ENCODE measurements at regions not wholly inside any gene's neighbourhood (a gene's known extent, or its start where the extent isn't known, plus 50 kb on each side); places are given as distances from the start of the nearest gene placed in this dataset.

GRCh38 chr1:73913025-73913424 is 285.0 kb downstream of the LRRIQ3 start:
- H3K4me3 ChIP-seq (ENCODE audit: low read depth, low read length), result no peak overlapping the region
- no peak for TF ChIP-seq CTCF (IDR thresholded peaks at IDR 0.05; ENCODE audit: low read depth, low read length, missing control alignments)
- DNase-seq (ENCODE audit: low read depth), result no peak

- TF ChIP-seq CTCF (IDR thresholded peaks at IDR 0.05; ENCODE audit: low read depth, low read length, missing control alignments), result no peak
- DNase-seq (ENCODE audit: low read depth), result no peak
- no peak overlapping the region for H3K4me3 ChIP-seq (ENCODE audit: low read depth, low read length)
Measured at GRCh38 chr1:73911849-73912248, 286.1 kb downstream of the LRRIQ3 start.

GRCh38 chr1:73910466-73910865 is 287.5 kb downstream of the LRRIQ3 start:
- DNase-seq (ENCODE audit: low read depth), result no peak
- no peak for TF ChIP-seq CTCF (IDR thresholded peaks at IDR 0.05; ENCODE audit: low read depth, low read length, missing control alignments)
- no peak overlapping the region for H3K4me3 ChIP-seq (ENCODE audit: low read depth, low read length)

GRCh38 chr1:73910062-73910461 is 287.9 kb downstream of the LRRIQ3 start:
- DNase-seq (ENCODE audit: low read depth), result no peak
- no peak for TF ChIP-seq CTCF (IDR thresholded peaks at IDR 0.05; ENCODE audit: low read depth, low read length, missing control alignments)
- H3K4me3 ChIP-seq (ENCODE audit: low read depth, low read length), result no peak overlapping the region

- no peak for TF ChIP-seq CTCF (IDR thresholded peaks at IDR 0.05; ENCODE audit: low read depth, low read length, missing control alignments)
- no peak overlapping the region for H3K4me3 ChIP-seq (ENCODE audit: low read depth, low read length)
- no peak for DNase-seq (ENCODE audit: low read depth)
Measured at GRCh38 chr1:73909043-73909562, 288.9 kb downstream of the LRRIQ3 start.

- no peak overlapping the region for H3K4me3 ChIP-seq (ENCODE audit: low read depth, low read length)
- no peak for TF ChIP-seq CTCF (IDR thresholded peaks at IDR 0.05; ENCODE audit: low read depth, low read length, missing control alignments)
- no peak for DNase-seq (ENCODE audit: low read depth)
Measured at GRCh38 chr1:73907051-73907450, 290.9 kb downstream of the LRRIQ3 start.

- no peak for DNase-seq (ENCODE audit: low read depth)
- no peak for TF ChIP-seq CTCF (IDR thresholded peaks at IDR 0.05; ENCODE audit: low read depth, low read length, missing control alignments)
- no peak overlapping the region for H3K4me3 ChIP-seq (ENCODE audit: low read depth, low read length)
Measured at GRCh38 chr1:73903092-73903491, 294.9 kb downstream of the LRRIQ3 start.

All from GM12864 (cell line).